ENCODE measurements at regions not wholly inside any gene's neighbourhood (a gene's known extent, or its start where the extent isn't known, plus 50 kb on each side); places are given as distances from the start of the nearest gene placed in this dataset.

- RAD21 ChIA-PET (ENCODE audit: low non-redundant PET in 1 of 2, low total read pairs in 2 of 2, uncharacterized antibody in 2 of 2, unreplicated experiment in 2 of 2): no interaction called here
- POLR2A ChIA-PET: no interaction called here
Measured at GRCh38 chr5:35354751-35355150, 124.5 kb upstream of the PRLR start.

More at GRCh38 chr5:35354751-35355150, 124.5 kb upstream of the PRLR start:
- H3K9me3 ChIP-seq (ENCODE audit: control insufficient read depth in 1 of 2, insufficient read depth in 1 of 2, low read depth in 1 of 2, low read length in 2 of 2): no peaks in the 10 kb centered on the region
- intact Hi-C loops (cut with micrococcal nuclease): no loop called here
- TF ChIP-seq SP1 (IDR thresholded peaks at IDR 0.05; ENCODE audit: low read depth) (no peak), ZBTB33 (IDR thresholded peaks at IDR 0.05; ENCODE audit: extremely low read depth, insufficient replicate concordance, low read length) (no peak), TCF7L2 (IDR thresholded peaks at IDR 0.05; ENCODE audit: borderline replicate concordance, extremely low read depth, insufficient read depth, insufficient read length) (no peak), ATF3 (IDR thresholded peaks at IDR 0.05) (no peak), ELF1 (IDR thresholded peaks at IDR 0.05; ENCODE audit: borderline replicate concordance, low read depth) (no peak), ZFX (IDR thresholded peaks at IDR 0.05) (no peak), YY1 (IDR thresholded peaks at IDR 0.05; ENCODE audit: extremely low read depth, insufficient replicate concordance, low read depth, low read length) (no peak), EZH2 (IDR thresholded peaks at IDR 0.05) (no peak), CEBPB (IDR thresholded peaks at IDR 0.05; ENCODE audit: low read depth) (no peak), EZH2phosphoT487 (IDR thresholded peaks at IDR 0.05; ENCODE audit: borderline replicate concordance) (no peak), RAD21 (IDR thresholded peaks at IDR 0.05; ENCODE audit: low read depth) (no peak), SRF (IDR thresholded peaks at IDR 0.05; ENCODE audit: low read depth) (no peak)
- ATAC-seq: no peak
- no peak overlapping the region for H2AFZ ChIP-seq (ENCODE audit: low read depth, low read length, poor library complexity, severe bottlenecking)
- no peak overlapping the region for H3K4me3 ChIP-seq (replicated peaks in 1 of 2; ENCODE audit: low read depth in 1 of 2, low read length in 2 of 2)
- H4K20me1 ChIP-seq (ENCODE audit: insufficient read depth): no peaks in the 10 kb centered on the region
- BruUV-seq (replicated peaks): no TSS peak
- no peaks in the 10 kb centered on the region for H3K9me2 ChIP-seq (ENCODE audit: insufficient read depth)
- H3K4me2 ChIP-seq (ENCODE audit: low read length): no peak overlapping the region
- H3K4me1 ChIP-seq (ENCODE audit: control insufficient read depth in 1 of 2, insufficient read depth in 2 of 2, low read length in 2 of 2): no peaks in the 10 kb centered on the region
- CTCF ChIA-PET: no interaction called here
- no peak overlapping the region for H3K27ac ChIP-seq (ENCODE audit: low read depth, low read length)
- DNase-seq (ENCODE audit: low read depth, low spot score): no peak
- no peaks in the 10 kb centered on the region; the same call in 1 of the 2 replicates for H3K27me3 ChIP-seq (ENCODE audit: insufficient read depth, low read length)
- no peaks in the 10 kb centered on the region for H3K36me3 ChIP-seq (ENCODE audit: control insufficient read depth in 1 of 2, insufficient read depth in 2 of 2, low read length in 2 of 2)
- no peaks in the 10 kb centered on the region for H3K79me2 ChIP-seq (ENCODE audit: insufficient read depth, low read length)
- H3K9ac ChIP-seq (ENCODE audit: low read length): no peak overlapping the region

Data from HCT116 (cell line).